HG02610 (cell line): ENCODE measurements at regions not wholly inside any gene's neighbourhood (a gene's known extent, or its start where the extent isn't known, plus 50 kb on each side); places are given as distances from the start of the nearest gene placed in this dataset.

Source experiments
- ATAC-seq: cut with Tn5 transposase; IDR thresholded peaks from one replicate; pipeline ENCODE4 v1.9.1; 2021; ENCODE audit warnings: mild to moderate bottlenecking, moderate library complexity; ENCODE audit not compliant: unreplicated experiment

DNA sequence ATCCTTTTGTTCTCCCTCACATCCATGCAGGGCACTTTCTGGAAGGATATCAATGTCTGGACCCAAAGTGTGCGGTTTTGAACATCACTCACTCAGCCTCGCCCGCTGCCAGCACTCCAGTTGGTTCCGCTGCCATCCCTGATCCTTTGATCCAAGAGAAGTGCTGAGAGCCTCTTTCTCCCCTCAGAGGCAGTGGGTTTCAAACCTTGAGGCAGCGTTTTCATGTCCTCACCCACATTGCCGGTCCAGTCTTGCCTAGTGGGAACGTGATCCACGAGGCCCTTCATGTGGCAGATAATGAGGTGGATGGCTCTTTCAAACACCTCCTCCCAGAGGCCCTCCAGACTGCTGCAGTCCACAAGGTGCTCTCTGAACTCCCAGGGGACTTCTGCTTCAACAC is 122.2 kb downstream of the ACTL8 start:
- ATAC-seq, result no peak

DNA sequence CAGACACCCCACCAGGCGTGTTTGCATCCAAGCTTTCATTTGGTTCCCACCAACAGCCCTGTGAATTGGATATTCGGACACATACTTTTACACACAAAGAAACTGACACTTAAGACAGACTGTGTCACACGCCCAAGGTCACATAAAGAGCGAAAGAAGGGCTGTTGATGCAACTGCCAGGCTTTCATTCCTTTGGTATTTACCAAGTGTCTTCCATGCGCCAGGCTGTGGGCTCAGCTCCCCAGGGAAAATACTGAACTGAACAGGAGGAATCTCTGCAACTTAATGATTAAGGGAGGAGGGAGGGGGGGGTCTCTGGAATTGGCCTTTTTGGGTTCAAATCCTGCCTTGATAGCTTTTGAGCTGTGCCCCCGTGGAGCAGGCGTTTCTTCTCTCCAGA is 122.8 kb downstream of the ACTL8 start:
- no peak for ATAC-seq

- ATAC-seq, result no peak
Observed at GRCh38 chr1:17878837-17879236, 123.7 kb downstream of the ACTL8 start.

GRCh38 chr1:17880449-17880848 is 125.3 kb downstream of the ACTL8 start:
- ATAC-seq, result no peak

DNA sequence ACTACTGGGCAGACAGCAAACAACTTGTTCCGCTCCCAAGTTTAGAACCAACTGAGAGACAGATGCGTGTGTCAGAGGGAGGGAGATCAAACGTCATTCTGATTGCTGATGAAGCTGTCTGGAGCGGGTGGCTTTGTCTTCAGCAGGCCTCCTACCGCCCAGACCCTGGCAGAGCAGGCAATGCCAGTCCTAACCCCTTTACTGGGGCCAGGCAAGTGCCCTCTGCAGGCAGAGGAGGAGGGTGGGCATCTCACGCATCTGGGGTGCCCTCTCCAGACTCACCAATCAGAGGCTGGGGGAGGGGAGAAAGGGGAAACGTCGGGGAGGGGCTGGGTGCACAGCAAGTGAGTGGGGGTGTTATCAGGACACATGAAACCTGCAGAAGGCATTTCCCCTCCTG is 126.6 kb downstream of the ACTL8 start:
- ATAC-seq, result no peak

DNA sequence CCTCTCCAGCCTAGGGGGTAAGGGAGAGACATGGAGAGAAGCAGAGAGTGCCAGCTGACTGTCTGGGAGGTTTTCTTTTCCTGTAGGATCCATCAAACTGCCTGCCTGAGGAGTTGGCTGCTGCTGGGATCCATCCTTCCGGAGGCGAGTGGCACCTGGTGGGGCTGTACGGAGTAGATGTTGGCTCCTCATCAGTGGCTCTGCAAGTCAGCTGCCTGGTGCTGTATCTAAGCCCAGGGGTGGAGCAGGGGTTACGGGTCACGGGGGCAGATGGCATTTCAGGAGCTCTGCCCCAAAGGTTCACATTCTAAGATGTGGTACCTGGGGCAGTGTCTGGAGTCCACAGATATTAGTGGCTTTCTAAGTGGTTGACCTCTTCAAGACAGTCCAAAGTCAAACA is 128.0 kb downstream of the ACTL8 start:
- no peak for ATAC-seq

GRCh38 chr1:17883662-17884395 is 128.7 kb downstream of the ACTL8 start:
- ATAC-seq, result no peak

DNA sequence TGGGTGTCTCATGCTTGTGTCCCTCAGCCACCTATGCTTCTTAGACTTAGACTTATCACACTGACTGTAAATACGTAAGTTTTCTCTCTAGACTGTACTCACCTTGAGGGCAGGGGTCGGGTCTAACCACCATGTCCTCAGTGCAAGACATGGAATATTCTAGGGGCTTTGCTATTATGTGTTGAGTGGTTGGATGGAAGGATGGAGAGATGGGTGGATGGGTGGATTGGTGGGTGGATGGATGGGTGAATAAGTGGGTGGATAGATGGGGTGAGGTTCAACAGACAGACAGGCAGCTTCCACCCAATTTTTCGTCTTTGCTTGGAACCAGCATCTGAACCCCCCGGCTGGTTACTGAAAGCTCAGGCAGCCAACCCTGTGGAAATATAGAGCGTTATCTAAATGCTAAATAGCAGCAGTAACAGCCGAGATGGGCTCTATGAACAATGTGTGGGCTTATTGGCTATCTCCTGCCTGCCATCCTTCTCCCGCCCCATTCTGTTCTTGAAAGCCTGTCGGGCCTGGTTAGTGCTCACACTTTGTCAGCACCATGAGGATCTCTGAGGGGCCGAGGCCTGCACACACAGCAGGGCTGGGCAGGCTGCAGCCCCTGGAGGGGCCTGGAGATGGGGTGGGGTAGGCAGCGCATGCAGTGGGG is 130.7 kb downstream of the ACTL8 start:
- ATAC-seq, result no peak

GRCh38 chr1:17886386-17886785 is 131.3 kb downstream of the ACTL8 start:
- ATAC-seq, result no peak

DNA sequence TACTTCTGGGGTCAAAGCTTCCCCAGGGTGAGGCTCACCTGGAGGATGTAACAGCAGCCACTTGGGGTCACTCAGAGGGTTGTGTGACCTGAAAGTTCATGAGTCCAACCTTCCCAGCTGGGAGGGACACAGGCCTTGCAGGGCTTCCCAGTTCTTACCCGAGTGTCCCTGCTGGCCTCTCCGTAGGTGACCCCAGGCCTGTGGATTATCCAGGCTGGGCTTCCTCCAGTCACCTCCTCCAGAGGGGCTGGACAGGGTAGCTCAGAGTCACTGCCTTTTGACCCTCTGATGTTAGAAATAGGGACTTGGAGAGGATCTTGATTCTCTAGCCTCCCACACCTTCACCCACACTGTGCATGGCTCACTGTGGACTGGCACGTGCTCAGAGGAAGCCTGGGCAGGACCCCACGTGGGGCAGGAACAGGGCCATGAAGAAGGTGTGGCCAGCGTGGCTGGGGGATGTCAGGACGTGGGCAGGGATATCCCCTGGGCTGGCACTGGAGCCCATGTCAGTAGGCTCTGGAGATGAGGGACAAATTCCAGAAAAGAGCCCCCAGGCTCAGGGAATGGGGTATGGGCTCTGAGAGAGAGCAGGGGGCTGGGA is 131.8 kb downstream of the ACTL8 start:
- ATAC-seq, result no peak

- ATAC-seq, result no peak
Observed at GRCh38 chr1:17887661-17888371, 132.7 kb downstream of the ACTL8 start.

DNA sequence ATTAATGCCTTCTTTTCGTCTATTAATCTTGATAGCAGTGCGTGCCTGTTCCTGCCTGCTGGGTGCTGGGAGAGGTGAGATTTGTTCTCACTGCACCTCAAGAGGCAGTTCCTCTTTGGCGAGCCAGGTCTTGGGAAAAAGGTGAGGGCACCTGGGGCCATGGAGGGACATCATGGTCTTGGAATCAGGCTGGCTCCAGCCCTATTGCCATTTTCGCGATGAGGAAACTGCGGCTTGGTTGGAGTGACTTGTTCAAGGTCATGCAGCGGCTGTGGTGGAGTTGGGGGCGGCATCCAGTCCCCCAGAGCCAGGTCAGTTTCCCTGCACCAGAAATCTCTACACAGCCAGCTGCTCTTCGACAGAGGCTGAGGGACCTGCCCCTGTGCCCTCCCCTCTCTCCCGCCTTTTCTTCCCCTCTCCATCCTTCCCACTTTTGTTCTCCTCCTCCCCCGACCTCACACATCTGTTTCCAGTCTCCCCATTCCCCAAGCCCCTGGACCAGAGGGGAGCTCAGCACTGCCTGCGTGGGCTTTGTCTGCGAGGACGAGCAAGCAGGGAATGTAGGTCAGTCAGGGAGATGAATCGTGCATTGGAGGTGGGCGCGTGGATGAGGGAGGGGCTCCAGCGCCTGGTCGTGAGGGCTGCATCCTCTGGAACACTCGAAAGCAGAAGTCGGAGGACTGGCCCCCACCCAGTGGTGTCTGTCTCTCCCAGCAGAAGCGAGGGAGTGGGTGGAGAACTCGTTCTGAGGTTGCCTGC is 135.1 kb downstream of the ACTL8 start:
- ATAC-seq, result no peak

GRCh38 chr1:17890815-17891191 is 135.7 kb downstream of the ACTL8 start:
- no peak for ATAC-seq

GRCh38 chr1:17891205-17892110 is 136.3 kb downstream of the ACTL8 start:
- no peak for ATAC-seq

DNA sequence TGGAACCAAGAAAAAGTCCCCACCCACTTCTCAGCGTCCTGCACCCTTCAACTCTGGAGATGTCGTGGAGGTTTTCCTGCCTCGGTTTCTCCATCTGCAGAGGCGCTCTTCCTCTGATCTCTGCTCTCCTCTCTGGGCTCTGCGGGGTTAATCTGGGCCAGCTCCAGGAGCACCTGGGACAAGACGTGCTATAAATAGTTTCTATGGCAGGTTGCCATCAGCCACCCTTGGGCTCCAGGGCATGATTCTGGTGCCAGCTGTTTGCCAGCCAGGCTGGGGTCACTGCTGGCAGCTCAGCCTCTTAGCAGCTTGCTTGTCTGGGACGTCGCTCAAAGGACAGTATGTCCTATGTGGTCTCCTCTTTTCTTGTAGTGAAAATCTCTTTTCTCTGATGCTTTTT is 137.1 kb downstream of the ACTL8 start:
- ATAC-seq, result no peak

DNA sequence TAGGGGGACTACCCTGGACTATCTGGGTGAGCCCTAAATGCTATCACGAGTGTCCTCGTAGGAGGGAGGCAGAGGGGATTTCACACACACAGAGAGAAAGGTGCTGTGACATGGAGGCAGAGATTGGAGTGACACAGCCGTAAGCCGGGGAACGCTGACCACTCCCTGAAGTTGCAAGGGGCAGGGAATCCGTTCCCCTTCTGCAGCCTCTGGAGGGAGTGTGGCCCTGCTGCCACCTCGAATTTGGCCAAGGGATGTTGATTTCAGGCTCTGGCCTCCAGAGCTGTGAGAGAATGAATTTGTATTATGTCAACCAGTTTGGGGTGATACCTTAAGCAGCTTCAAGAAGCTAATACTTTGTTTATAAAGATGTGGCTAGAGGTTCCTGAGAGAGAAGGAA is 137.7 kb downstream of the ACTL8 start:
- ATAC-seq, result no peak

DNA sequence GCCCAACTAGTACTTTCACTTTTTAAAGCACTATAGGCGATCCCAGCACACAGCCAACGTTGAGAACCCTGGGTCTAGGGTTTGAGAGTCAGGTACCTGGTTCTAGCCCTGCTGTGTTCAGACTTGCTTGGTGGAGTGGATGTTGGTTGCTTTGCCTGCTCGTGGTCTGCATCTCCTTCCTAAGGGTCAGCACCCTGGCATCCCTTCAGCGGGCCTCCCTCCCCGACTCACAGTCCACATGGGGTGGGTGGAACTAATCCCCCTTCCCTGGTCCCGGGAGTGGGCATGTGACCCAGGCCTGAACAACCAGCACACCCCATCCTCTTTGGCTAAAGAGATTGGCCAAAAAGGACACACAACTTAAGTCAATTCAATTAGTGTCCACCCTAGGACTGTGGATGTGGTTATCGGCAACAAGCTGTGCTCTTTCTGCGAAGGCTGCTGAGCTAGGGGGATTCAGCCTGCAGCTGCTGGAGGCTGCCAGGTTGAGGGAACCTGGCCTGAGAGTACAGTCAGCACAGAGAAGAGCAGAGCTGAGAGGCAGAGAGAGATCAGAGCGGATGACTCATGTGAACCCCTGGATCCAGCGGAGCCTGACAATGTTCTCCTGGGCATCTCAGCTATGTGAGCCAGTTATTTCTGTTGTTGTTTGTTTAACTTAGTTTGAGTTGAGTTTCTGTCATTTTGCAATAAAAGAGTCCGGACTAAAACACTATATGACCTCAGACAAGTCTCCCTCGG is 138.9 kb downstream of the ACTL8 start:
- ATAC-seq, result no peak

- no peak for ATAC-seq
Observed at GRCh38 chr1:17895401-17895800, 140.3 kb downstream of the ACTL8 start.

DNA sequence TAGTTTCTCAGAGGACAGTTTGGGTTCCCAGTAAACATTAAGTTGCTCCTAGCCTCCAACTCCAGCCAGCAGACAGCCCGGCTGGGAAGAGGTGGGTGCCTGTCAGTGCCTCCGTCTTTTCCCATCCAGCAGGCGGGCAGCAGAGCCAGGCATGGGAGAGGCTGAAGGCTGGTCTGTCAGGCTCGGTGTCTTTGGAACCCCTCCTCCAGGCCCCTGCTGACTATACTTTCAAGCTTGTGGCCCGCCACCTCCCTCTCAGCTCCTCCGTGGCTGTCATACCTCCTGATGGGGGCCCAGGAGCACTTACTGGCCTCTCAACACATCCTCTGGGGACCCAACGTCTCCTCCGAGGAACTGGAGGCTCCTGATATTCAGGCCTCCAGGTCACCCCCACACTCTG is 140.9 kb downstream of the ACTL8 start:
- no peak for ATAC-seq
